ENCODE measurements at regions not wholly inside any gene's neighbourhood (a gene's known extent, or its start where the extent isn't known, plus 50 kb on each side); places are given as distances from the start of the nearest gene placed in this dataset.

- no peak for DNase-seq (ENCODE audit: low read depth)
- H3K4me3 ChIP-seq (ENCODE audit: low read depth, low read length), result no peak overlapping the region
- TF ChIP-seq CTCF (conservative IDR thresholded peaks at IDR 0.05; ENCODE audit: low read depth, low read length), result no peak
Observed at GRCh38 chr2:6309415-6310255, 556.1 kb downstream of the CMPK2 start.

- H3K4me3 ChIP-seq (ENCODE audit: low read depth, low read length), result no peak overlapping the region
- DNase-seq (ENCODE audit: low read depth), result no peak
- no peak for TF ChIP-seq CTCF (conservative IDR thresholded peaks at IDR 0.05; ENCODE audit: low read depth, low read length)
Observed at GRCh38 chr2:6310256-6311215, 555.2 kb downstream of the CMPK2 start.

GRCh38 chr2:6312367-6312766 is 553.3 kb downstream of the CMPK2 start:
- no peak overlapping the region for H3K4me3 ChIP-seq (ENCODE audit: low read depth, low read length)
- no peak for TF ChIP-seq CTCF (conservative IDR thresholded peaks at IDR 0.05; ENCODE audit: low read depth, low read length)
- DNase-seq (ENCODE audit: low read depth), result no peak

- TF ChIP-seq CTCF (conservative IDR thresholded peaks at IDR 0.05; ENCODE audit: low read depth, low read length), result no peak
- DNase-seq (ENCODE audit: low read depth), result no peak
- H3K4me3 ChIP-seq (ENCODE audit: low read depth, low read length), result no peak overlapping the region
Observed at GRCh38 chr2:6314218-6314960, 551.3 kb downstream of the CMPK2 start.

GRCh38 chr2:6325616-6326015 is 540.1 kb downstream of the CMPK2 start:
- no peak for DNase-seq (ENCODE audit: low read depth)
- no peak overlapping the region for H3K4me3 ChIP-seq (ENCODE audit: low read depth, low read length)
- no peak for TF ChIP-seq CTCF (conservative IDR thresholded peaks at IDR 0.05; ENCODE audit: low read depth, low read length)

- DNase-seq (ENCODE audit: low read depth), result no peak
- no peak overlapping the region for H3K4me3 ChIP-seq (ENCODE audit: low read depth, low read length)
- TF ChIP-seq CTCF (conservative IDR thresholded peaks at IDR 0.05; ENCODE audit: low read depth, low read length), result no peak
Observed at GRCh38 chr2:6326958-6327357, 538.7 kb downstream of the CMPK2 start.

All from choroid plexus epithelial cell (primary cell).